Mammary epithelial cell (primary cell): ENCODE measurements at regions not wholly inside any gene's neighbourhood (a gene's known extent, or its start where the extent isn't known, plus 50 kb on each side); places are given as distances from the start of the nearest gene placed in this dataset.

Experiments used
- EZH2 ChIP-seq: IDR thresholded peaks from 2 replicates; pipeline ENCODE4 v1.6.1; 2012; ENCODE audit warnings: low read length, inconsistent platforms, borderline replicate concordance
- TF ChIP-seq, protein P1 (sequence below), 2 donors: IDR thresholded peaks in 1 of 2; conservative IDR thresholded peaks in 1 of 2; 2 replicates each; pipeline ENCODE4 v1.5.1; 2011 to 2012; ENCODE audit warnings: inconsistent platforms in 2 of 2, low read length in 2 of 2, mild to moderate bottlenecking in 2 of 2, control low read depth in 1 of 2, low read depth in 1 of 2; ENCODE audit not compliant: insufficient read depth in 1 of 2; ENCODE audit errors: extremely low read depth in 1 of 2

DNA sequence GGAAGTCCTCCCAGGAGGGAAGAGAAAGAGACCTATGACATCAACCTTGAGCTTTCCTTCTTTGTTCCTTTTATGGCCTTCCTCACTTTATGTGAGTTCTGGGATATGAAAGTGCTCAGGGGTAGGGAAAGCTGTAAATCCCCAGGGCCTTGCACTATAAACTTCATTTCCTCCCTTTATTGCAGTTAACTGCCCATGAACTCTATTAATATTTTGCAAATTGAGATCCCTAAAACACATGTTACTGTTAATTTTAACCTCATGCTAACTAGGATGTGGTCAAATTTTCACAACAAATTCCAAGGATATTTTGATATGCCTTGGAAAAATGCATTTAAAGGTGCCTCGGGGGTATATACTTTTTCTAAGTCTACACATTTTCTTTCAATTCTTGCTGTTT is 359.9 kb downstream of the OSR1 start:
- TF ChIP-seq, protein P1, sequence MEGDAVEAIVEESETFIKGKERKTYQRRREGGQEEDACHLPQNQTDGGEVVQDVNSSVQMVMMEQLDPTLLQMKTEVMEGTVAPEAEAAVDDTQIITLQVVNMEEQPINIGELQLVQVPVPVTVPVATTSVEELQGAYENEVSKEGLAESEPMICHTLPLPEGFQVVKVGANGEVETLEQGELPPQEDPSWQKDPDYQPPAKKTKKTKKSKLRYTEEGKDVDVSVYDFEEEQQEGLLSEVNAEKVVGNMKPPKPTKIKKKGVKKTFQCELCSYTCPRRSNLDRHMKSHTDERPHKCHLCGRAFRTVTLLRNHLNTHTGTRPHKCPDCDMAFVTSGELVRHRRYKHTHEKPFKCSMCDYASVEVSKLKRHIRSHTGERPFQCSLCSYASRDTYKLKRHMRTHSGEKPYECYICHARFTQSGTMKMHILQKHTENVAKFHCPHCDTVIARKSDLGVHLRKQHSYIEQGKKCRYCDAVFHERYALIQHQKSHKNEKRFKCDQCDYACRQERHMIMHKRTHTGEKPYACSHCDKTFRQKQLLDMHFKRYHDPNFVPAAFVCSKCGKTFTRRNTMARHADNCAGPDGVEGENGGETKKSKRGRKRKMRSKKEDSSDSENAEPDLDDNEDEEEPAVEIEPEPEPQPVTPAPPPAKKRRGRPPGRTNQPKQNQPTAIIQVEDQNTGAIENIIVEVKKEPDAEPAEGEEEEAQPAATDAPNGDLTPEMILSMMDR (conservative IDR thresholded peaks at IDR 0.05 in 1 of 2, IDR thresholded peaks at IDR 0.05 in 1 of 2; ENCODE audit: extremely low read depth in 1 of 2, insufficient read depth in 1 of 2, low read depth in 1 of 2, low read length in 2 of 2) = no peak
- no peak for TF ChIP-seq EZH2
